Spleen (tissue), 11 donors: ENCODE measurements at regions not wholly inside any gene's neighbourhood (a gene's known extent, or its start where the extent isn't known, plus 50 kb on each side); places are given as distances from the start of the nearest gene placed in this dataset.

Experiments
- DNase-seq: peaks from one replicate; pipeline ENCODE4 v3.0.0-alpha.2; 2020
- H3K27ac ChIP-seq, 8 donors: fragments of 200-600 bp; sonication (generic) in 7 of 8; 1 replicate in 4 of 8; 2 replicates in 4 of 8; pipeline versions ENCODE4 v1.5.0 to v1.8.0; 2016 to 2021; ENCODE audit warnings: inconsistent platforms in 4 of 8, mild to moderate bottlenecking in 4 of 8, moderate library complexity in 1 of 8
- H3K27me3 ChIP-seq, 7 donors: fragments of 200-600 bp; sonication (generic) in 6 of 7; replicated peaks in 1 of 7; 1 replicate in 4 of 7; 2 replicates in 3 of 7; pipeline versions ENCODE4 v1.5.0 to v1.8.0; 2016 to 2021; ENCODE audit warnings: inconsistent platforms in 3 of 7, mild to moderate bottlenecking in 1 of 7
- H3K36me3 ChIP-seq, 6 donors: fragments of 200-600 bp; sonication (generic) in 5 of 6; 1 replicate in 4 of 6; 2 replicates in 2 of 6; pipeline versions ENCODE4 v1.5.0 to v1.8.0; 2016 to 2021; ENCODE audit warnings: inconsistent platforms in 2 of 6
- H3K4me1 ChIP-seq, 6 donors: fragments of 200-600 bp; sonication (generic) in 5 of 6; 1 replicate in 3 of 6; 2 replicates in 3 of 6; pipeline versions ENCODE4 v1.5.0 to v1.8.0; 2016 to 2021; ENCODE audit warnings: inconsistent platforms in 3 of 6
- H3K4me3 ChIP-seq, 8 donors: fragments of 200-600 bp; sonication (generic) in 7 of 8; 1 replicate in 4 of 8; 2 replicates in 4 of 8; pipeline versions ENCODE4 v1.5.0 to v1.8.0; 2016 to 2021; ENCODE audit warnings: inconsistent platforms in 4 of 8, mild to moderate bottlenecking in 4 of 8, moderate library complexity in 2 of 8
- H3K9me3 ChIP-seq, 8 donors: fragments of 200-600 bp; sonication (generic) in 7 of 8; 1 replicate in 4 of 8; 2 replicates in 4 of 8; pipeline versions ENCODE4 v1.5.0 to v1.8.0; 2016 to 2021; ENCODE audit warnings: inconsistent platforms in 4 of 8
- CTCF ChIP-seq, 11 experiments: fragments of 200-600 bp in 7 of 11; fragments of 450-650 bp in 4 of 11; sonication (generic) in 4 of 11; IDR thresholded peaks in 8 of 11; conservative IDR thresholded peaks in 3 of 11; 1 replicate in 7 of 11; 2 replicates in 4 of 11; pipeline versions ENCODE4 v1.4.0 to v1.8.0; 2016 to 2021; ENCODE audit warnings: antibody characterized with exemption in 11 of 11, inconsistent platforms in 4 of 11, mild to moderate bottlenecking in 1 of 11
- POLR2A ChIP-seq, 3 donors: fragments of 450-650 bp; IDR thresholded peaks; one replicate each; pipeline ENCODE4 v1.5.1; 2017; ENCODE audit warnings: antibody characterized with exemption in 3 of 3, mild to moderate bottlenecking in 1 of 3
- POLR2AphosphoS5 ChIP-seq, 3 donors: sonication (generic); formaldehyde crosslinking; IDR thresholded peaks; one replicate each; pipeline ENCODE4 v1.5.1; 2017; ENCODE audit warnings: antibody characterized with exemption in 3 of 3
- WGBS, 5 donors: extraction: QIAGEN DNeasy Blood & Tissue Kit in 3 of 5; methylation state at CpG; one replicate each; pipeline versions ENCODE4 v1.1.5 to v1.1.7; 2013 to 2018; 5-methylcytosine and 5-hydroxymethylcytosine counted together
- intact Hi-C: fragments of 100-400 bp; cut with DNase I; formaldehyde crosslinking; loops from one replicate; pipeline ENCODE4 v1.15.0; 2023; ENCODE audit warnings: low total_unique reads
- donor health status: healthy with polysubstance abuse.
- donor health status: DM: no; HTN: no; CAD: no; lungs with moderate emphysema.
- donor health status: DM: no; HTN: no; CAD: no.
- donor health status: Bipolar disorder and iron deficiency.
- donor health status: healthy.
- donor health status: DM: no; HTN: no; CAD: no.
- donor health status: DM: yes; HTN: yes; CAD: no.

- no peaks in the 10 kb centered on the region for H3K4me1 ChIP-seq
- no peak for DNase-seq
- H3K36me3 ChIP-seq = no peaks in the 10 kb centered on the region
- intact Hi-C loops = no loop called here
- TF ChIP-seq POLR2A (IDR thresholded peaks at IDR 0.05) (no peak), POLR2AphosphoS5 (IDR thresholded peaks at IDR 0.05) (no peak), CTCF (IDR thresholded peaks at IDR 0.05 in 8 of 11, conservative IDR thresholded peaks at IDR 0.05 in 3 of 11) (no peak)
- WGBS, 5 donors = 61 to 71% (median 68%) methylated on average over 2 of the region's 2 CpGs
- no peaks in the 10 kb centered on the region for H3K27me3 ChIP-seq
- no peaks in the 10 kb centered on the region for H3K9me3 ChIP-seq
- no peak overlapping the region for H3K4me3 ChIP-seq
- no peak overlapping the region for H3K27ac ChIP-seq
These were observed 535.6 kb upstream of the ALCAM start for GRCh38 chr3:104831071-104831470.

GRCh38 chr3:104832530-104832929 lies 534.2 kb upstream of the ALCAM start:
- Histone ChIP-seq H3K4me3 (no peak overlapping the region), H3K36me3 (no peaks in the 10 kb centered on the region), H3K9me3 (no peaks in the 10 kb centered on the region), H3K27me3 (no peaks in the 10 kb centered on the region), H3K4me1 (no peaks in the 10 kb centered on the region), H3K27ac (no peak overlapping the region)
- intact Hi-C loops = no loop called here
- DNase-seq = no peak
- TF ChIP-seq POLR2AphosphoS5 (IDR thresholded peaks at IDR 0.05) (no peak), POLR2A (IDR thresholded peaks at IDR 0.05) (no peak), CTCF (IDR thresholded peaks at IDR 0.05 in 8 of 11, conservative IDR thresholded peaks at IDR 0.05 in 3 of 11) (no peak)

- Histone ChIP-seq H3K27me3 (no peaks in the 10 kb centered on the region), H3K36me3 (no peaks in the 10 kb centered on the region), H3K4me3 (no peak overlapping the region), H3K27ac (no peak overlapping the region), H3K9me3 (no peaks in the 10 kb centered on the region), H3K4me1 (no peaks in the 10 kb centered on the region)
- intact Hi-C loops = no loop called here
- WGBS, 5 donors = 48 to 69% (median 63%) methylated on average over 1 of the region's 1 CpG
- TF ChIP-seq POLR2AphosphoS5 (IDR thresholded peaks at IDR 0.05) (no peak), CTCF (IDR thresholded peaks at IDR 0.05 in 8 of 11, conservative IDR thresholded peaks at IDR 0.05 in 3 of 11) (no peak), POLR2A (IDR thresholded peaks at IDR 0.05) (no peak)
- DNase-seq = no peak
These were observed 531.3 kb upstream of the ALCAM start for GRCh38 chr3:104835376-104835775.

- TF ChIP-seq CTCF (IDR thresholded peaks at IDR 0.05 in 8 of 11, conservative IDR thresholded peaks at IDR 0.05 in 3 of 11) (no peak), POLR2AphosphoS5 (IDR thresholded peaks at IDR 0.05) (no peak), POLR2A (IDR thresholded peaks at IDR 0.05) (no peak)
- no peak for DNase-seq
- WGBS, 5 donors = 32 to 45% (median 41%) methylated on average over 2 of the region's 2 CpGs
- Histone ChIP-seq H3K9me3 (peaks cover 0 to 17% (median 5%) of the 10 kb centered on the region in 8 donors), H3K27me3 (no peaks in the 10 kb centered on the region), H3K4me1 (no peaks in the 10 kb centered on the region), H3K27ac (no peak overlapping the region), H3K4me3 (no peak overlapping the region), H3K36me3 (no peaks in the 10 kb centered on the region)
- intact Hi-C loops = no loop called here
These were observed 520.4 kb upstream of the ALCAM start for GRCh38 chr3:104846270-104846669.
